ENCODE measurements at regions not wholly inside any gene's neighbourhood (a gene's known extent, or its start where the extent isn't known, plus 50 kb on each side); places are given as distances from the start of the nearest gene placed in this dataset.

DNA sequence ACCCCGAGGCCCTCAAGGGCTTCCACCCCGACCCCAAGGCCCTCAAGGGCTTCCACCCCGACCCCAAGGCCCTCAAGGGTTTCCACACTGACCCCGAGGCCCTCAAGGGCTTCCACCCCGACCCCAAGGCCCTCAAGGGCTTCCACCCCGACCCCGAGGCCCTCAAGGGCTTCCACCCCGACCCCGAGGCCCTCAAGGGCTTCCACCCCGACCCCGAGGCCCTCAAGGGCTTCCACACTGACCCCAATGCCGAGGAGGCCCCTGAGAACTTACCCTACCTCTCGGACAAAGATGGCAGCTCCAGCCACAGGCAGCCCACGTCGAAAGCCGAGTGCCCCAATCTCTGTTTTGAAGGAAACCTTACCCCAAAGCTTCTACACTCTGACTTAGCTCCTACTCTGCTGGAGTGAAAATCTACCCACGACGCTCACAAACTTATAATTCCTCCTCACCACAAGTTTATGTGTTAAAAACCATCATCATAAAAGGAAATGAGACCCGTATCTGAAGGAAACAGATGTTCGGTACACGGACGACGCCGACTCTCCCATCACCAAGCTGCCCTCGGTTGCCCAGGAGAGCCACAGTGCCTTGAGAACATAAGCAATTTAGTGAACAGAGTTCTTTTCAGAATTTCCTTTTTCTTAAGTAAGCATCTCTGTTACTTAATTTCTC is 61.2 kb upstream of the RPH3AL start:
- TF ChIP-seq POLR2A (IDR thresholded peaks at IDR 0.05) (no peak), EP300 (IDR thresholded peaks at IDR 0.05) (no peak)
- TF ChIP-seq, protein P1, sequence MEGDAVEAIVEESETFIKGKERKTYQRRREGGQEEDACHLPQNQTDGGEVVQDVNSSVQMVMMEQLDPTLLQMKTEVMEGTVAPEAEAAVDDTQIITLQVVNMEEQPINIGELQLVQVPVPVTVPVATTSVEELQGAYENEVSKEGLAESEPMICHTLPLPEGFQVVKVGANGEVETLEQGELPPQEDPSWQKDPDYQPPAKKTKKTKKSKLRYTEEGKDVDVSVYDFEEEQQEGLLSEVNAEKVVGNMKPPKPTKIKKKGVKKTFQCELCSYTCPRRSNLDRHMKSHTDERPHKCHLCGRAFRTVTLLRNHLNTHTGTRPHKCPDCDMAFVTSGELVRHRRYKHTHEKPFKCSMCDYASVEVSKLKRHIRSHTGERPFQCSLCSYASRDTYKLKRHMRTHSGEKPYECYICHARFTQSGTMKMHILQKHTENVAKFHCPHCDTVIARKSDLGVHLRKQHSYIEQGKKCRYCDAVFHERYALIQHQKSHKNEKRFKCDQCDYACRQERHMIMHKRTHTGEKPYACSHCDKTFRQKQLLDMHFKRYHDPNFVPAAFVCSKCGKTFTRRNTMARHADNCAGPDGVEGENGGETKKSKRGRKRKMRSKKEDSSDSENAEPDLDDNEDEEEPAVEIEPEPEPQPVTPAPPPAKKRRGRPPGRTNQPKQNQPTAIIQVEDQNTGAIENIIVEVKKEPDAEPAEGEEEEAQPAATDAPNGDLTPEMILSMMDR (IDR thresholded peaks at IDR 0.05): no peak
